ENCODE measurements at regions not wholly inside any gene's neighbourhood (a gene's known extent, or its start where the extent isn't known, plus 50 kb on each side); places are given as distances from the start of the nearest gene placed in this dataset.

GRCh38 chr2:183665425-183665824 is 541.2 kb downstream of the NUP35 start:
- Histone ChIP-seq H4K20me1 (ENCODE audit: low read length) (no peaks in the 10 kb centered on the region), H3K4me1 (ENCODE audit: insufficient read depth, low read length) (peaks cover 8% of the 10 kb centered on the region; the same call in 1 of the 2 replicates), H3K9ac (ENCODE audit: low read length) (no peak overlapping the region), H3K36me3 (ENCODE audit: low read depth, low read length) (no peaks in the 10 kb centered on the region), H3K9me2 (replicated peaks; ENCODE audit: low read length) (no peaks in the 10 kb centered on the region), H3K79me2 (ENCODE audit: low read length) (no peaks in the 10 kb centered on the region), H2AFZ (ENCODE audit: low read length) (no peak overlapping the region), H3K9me3 (ENCODE audit: low read length) (no peaks in the 10 kb centered on the region), H3K4me2 (ENCODE audit: low read length) (no peak overlapping the region), H3K27ac (ENCODE audit: low read length) (no peak overlapping the region), H3K4me3 (ENCODE audit: low read length) (no peak overlapping the region), H3K27me3 (ENCODE audit: low read length) (no peaks in the 10 kb centered on the region), H3F3A (ENCODE audit: low read length, unreplicated experiment) (no peaks in the 10 kb centered on the region)
- CTCF ChIA-PET: no interaction called here
- ATAC-seq (no peak), DNase-seq (no peak)
- no peak for TF ChIP-seq CTCF (conservative IDR thresholded peaks at IDR 0.05; ENCODE audit: low read depth, low read length)
- no peak for TF ChIP-seq EZH2phosphoT487 (IDR thresholded peaks at IDR 0.05; ENCODE audit: borderline replicate concordance, low read length)
- TF ChIP-seq EZH2 (IDR thresholded peaks at IDR 0.05; ENCODE audit: low read length, unreplicated experiment): no peak
- BruUV-seq (replicated peaks): no TSS peak
- intact Hi-C loops (cut with micrococcal nuclease): no loop called here
- POLR2A ChIA-PET (ENCODE audit: unreplicated experiment): no interaction called here

- intact Hi-C loops (cut with micrococcal nuclease): no loop called here
- POLR2A ChIA-PET (ENCODE audit: unreplicated experiment): no interaction called here
Observed at GRCh38 chr2:183666031-183666430, 541.8 kb downstream of the NUP35 start.

More at GRCh38 chr2:183666031-183666430, 541.8 kb downstream of the NUP35 start:
- Histone ChIP-seq H3K9me3 (ENCODE audit: low read length) (no peaks in the 10 kb centered on the region), H3K9me2 (replicated peaks; ENCODE audit: low read length) (no peaks in the 10 kb centered on the region), H3K4me2 (ENCODE audit: low read length) (0 out of 2 replicates have a peak overlapping the region, but pooled peaks have one; percentile 1), H3F3A (ENCODE audit: low read length, unreplicated experiment) (no peaks in the 10 kb centered on the region), H3K4me1 (ENCODE audit: insufficient read depth, low read length) (peaks cover 8% of the 10 kb centered on the region; the same call in 1 of the 2 replicates), H3K27me3 (ENCODE audit: low read length) (no peaks in the 10 kb centered on the region), H3K4me3 (ENCODE audit: low read length) (no peak overlapping the region), H3K27ac (ENCODE audit: low read length) (no peak overlapping the region), H3K79me2 (ENCODE audit: low read length) (no peaks in the 10 kb centered on the region), H4K20me1 (ENCODE audit: low read length) (no peaks in the 10 kb centered on the region), H3K9ac (ENCODE audit: low read length) (no peak overlapping the region), H2AFZ (ENCODE audit: low read length) (no peak overlapping the region), H3K36me3 (ENCODE audit: low read depth, low read length) (no peaks in the 10 kb centered on the region)
- BruUV-seq (replicated peaks): no TSS peak
- TF ChIP-seq CTCF (conservative IDR thresholded peaks at IDR 0.05; ENCODE audit: low read depth, low read length) (no peak), EZH2 (IDR thresholded peaks at IDR 0.05; ENCODE audit: low read length, unreplicated experiment) (no peak), EZH2phosphoT487 (IDR thresholded peaks at IDR 0.05; ENCODE audit: borderline replicate concordance, low read length) (no peak)
- ATAC-seq (peak; percentile 22; the same call in 1 of the 2 replicates), DNase-seq (peak; percentile 47)
- CTCF ChIA-PET: no interaction called here
